ENCODE measurements at regions not wholly inside any gene's neighbourhood (a gene's known extent, or its start where the extent isn't known, plus 50 kb on each side); places are given as distances from the start of the nearest gene placed in this dataset.

DNA sequence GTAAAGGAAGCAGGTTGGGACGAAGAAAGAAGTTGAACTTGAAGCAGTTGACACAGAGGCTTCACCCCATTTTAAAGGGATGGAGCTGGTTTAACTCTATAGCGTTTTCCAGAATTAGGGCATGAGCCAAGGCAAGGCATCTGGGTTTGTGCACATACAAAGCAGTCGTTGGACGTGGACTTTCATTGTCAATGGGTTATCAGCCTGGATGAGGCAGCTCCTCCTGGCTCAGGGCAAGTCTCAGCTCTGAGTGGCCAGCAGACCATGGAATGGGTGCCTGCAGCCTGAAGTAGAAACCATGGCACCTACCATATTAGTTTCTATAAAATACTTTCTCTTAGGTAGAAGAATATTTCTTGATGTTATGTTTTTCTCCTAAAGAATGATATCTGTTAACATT is 163.8 kb upstream of the KCNK2 start:
- no peak for DNase-seq
- 69 to 85% (median 73%) methylated on average over 4 of the region's 4 CpGs for WGBS, 4 donors
- TF ChIP-seq CTCF (IDR thresholded peaks at IDR 0.05) (no peak), POLR2A (IDR thresholded peaks at IDR 0.05) (no peak)
- Histone ChIP-seq H3K4me1 (no peaks in the 10 kb centered on the region), H3K27me3 (no peaks in the 10 kb centered on the region), H3K36me3 (no peaks in the 10 kb centered on the region), H3K9me3 (no peaks in the 10 kb centered on the region), H3K4me3 (no peak overlapping the region), H3K27ac (no peak overlapping the region)
- ATAC-seq, result no peak
- intact Hi-C loops (cut with DNase I), result no loop called here

- H3K9me3 ChIP-seq, result no peaks in the 10 kb centered on the region
- no peak for DNase-seq
- H3K36me3 ChIP-seq, result no peaks in the 10 kb centered on the region
- no peak for TF ChIP-seq CTCF (IDR thresholded peaks at IDR 0.05)
- no peak for TF ChIP-seq POLR2A (IDR thresholded peaks at IDR 0.05)
- intact Hi-C loops (cut with DNase I), result no loop called here
- H3K27ac ChIP-seq, result no peak overlapping the region
- no peaks in the 10 kb centered on the region for H3K27me3 ChIP-seq
- ATAC-seq, result no peak
- no peaks in the 10 kb centered on the region for H3K4me1 ChIP-seq
- H3K4me3 ChIP-seq, result no peak overlapping the region
- WGBS, 4 donors, result 55 to 60% (median 59%) methylated on average over 2 of the region's 2 CpGs
Measured at GRCh38 chr1:214920337-214920736, 162.2 kb upstream of the KCNK2 start.

GRCh38 chr1:214923278-214923915 is 159.1 kb upstream of the KCNK2 start:
- Histone ChIP-seq H3K4me3 (no peak overlapping the region), H3K27ac (no peak overlapping the region), H3K36me3 (no peaks in the 10 kb centered on the region), H3K9me3 (no peaks in the 10 kb centered on the region), H3K4me1 (no peaks in the 10 kb centered on the region), H3K27me3 (no peaks in the 10 kb centered on the region)
- DNase-seq, result no peak
- no peak for TF ChIP-seq CTCF (IDR thresholded peaks at IDR 0.05)
- TF ChIP-seq POLR2A (IDR thresholded peaks at IDR 0.05), result no peak
- intact Hi-C loops (cut with DNase I), result no loop called here
- ATAC-seq, result no peak

GRCh38 chr1:214927796-214928195 is 154.7 kb upstream of the KCNK2 start:
- intact Hi-C loops (cut with DNase I), result no loop called here
- H3K27me3 ChIP-seq, result no peaks in the 10 kb centered on the region
- no peaks in the 10 kb centered on the region for H3K36me3 ChIP-seq
- WGBS, 4 donors, result 79 to 81% (median 80%) methylated on average over 1 of the region's 1 CpG
- no peak overlapping the region for H3K27ac ChIP-seq
- H3K4me3 ChIP-seq, result no peak overlapping the region
- TF ChIP-seq POLR2A (IDR thresholded peaks at IDR 0.05) (no peak), CTCF (IDR thresholded peaks at IDR 0.05) (no peak)
- no peaks in the 10 kb centered on the region for H3K4me1 ChIP-seq
- H3K9me3 ChIP-seq, result no peaks in the 10 kb centered on the region
- no peak for ATAC-seq
- no peak for DNase-seq

Measured in heart left ventricle (tissue), 16 donors.